HG02623 (cell line): ENCODE measurements at regions not wholly inside any gene's neighbourhood (a gene's known extent, or its start where the extent isn't known, plus 50 kb on each side); places are given as distances from the start of the nearest gene placed in this dataset.
A peak's percentile ranks its signal among the peaks of the same experiment; 100 is the strongest.

Experiments used
- ATAC-seq: cut with Tn5 transposase; IDR thresholded peaks from one replicate; pipeline ENCODE4 v1.9.1; 2021; ENCODE audit warnings: moderate library complexity; ENCODE audit not compliant: unreplicated experiment

DNA sequence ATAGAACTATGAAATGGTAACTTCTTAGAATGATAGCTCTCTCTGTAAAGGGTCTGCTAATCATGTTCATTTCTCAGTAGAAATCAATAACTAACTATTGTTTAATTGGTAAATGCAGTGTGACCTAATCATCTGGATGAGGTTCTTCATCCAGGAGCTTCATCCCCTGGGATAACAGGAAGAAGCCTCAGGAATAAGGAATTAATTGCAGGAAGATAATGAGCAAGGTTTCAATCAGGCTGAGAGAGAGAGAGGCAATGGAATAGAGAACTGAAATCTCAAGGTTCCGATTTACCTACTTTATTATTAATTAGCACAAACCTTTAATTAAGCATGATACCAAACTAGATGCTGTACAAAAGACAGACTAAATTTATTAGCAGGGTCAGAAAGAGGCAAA lies 499.7 kb downstream of the MAT2B start:
- no peak for ATAC-seq

DNA sequence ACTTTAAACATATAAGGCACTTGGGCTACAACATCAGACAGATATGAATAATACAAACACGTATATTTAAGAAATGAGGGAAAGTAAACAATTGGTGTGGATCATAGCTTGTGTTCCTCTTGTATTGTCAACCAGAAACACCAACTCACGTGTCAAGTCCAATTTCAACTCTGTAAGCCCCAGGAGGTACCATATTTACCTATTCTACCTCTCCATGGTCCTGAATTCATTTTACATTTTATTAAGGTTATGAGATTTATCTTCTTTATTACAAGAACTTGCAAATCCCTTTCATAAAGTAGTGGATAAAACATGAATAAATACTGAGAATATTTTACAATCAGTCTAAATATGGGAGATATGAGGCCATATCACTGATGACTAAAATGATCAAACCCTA lies 501.6 kb downstream of the MAT2B start:
- no peak for ATAC-seq

DNA sequence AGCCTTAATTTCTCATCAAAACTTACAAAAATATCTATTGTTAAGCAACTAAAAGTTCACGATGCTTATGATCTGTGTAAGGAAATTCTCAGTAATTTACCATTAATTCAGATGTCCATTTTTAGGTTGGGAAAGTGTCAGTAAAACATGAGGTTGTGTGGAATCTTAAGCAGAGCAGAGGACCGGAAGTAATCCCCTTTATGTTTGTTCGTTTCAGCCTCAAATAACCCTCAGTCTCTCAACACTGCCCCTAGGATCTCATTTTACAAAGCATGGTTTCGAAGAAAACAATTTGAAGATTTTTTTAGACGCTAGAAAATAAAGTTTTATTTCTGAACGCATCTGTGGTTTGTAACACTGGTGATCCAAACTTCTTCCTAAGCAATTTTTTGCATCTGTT lies 504.2 kb downstream of the MAT2B start:
- ATAC-seq = no peak

DNA sequence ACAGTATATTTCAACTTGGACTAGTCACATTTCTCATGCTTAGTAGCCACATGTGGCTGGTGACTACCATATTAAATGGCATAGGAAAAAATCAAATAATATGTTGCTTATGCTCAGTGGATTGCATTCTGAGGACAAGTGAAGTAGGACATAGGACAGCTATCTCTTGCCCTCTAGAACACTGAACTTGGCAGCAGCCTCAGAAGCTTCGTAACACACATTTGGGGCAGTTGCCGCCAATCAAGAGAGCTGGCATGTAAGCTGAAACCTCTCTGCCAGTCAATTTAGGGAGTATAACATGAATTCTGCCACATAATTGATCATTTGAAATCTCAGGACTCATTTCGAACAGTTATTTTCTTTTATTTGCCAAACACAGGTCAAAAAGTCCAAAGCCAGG lies 505.5 kb downstream of the MAT2B start:
- no peak for ATAC-seq

DNA sequence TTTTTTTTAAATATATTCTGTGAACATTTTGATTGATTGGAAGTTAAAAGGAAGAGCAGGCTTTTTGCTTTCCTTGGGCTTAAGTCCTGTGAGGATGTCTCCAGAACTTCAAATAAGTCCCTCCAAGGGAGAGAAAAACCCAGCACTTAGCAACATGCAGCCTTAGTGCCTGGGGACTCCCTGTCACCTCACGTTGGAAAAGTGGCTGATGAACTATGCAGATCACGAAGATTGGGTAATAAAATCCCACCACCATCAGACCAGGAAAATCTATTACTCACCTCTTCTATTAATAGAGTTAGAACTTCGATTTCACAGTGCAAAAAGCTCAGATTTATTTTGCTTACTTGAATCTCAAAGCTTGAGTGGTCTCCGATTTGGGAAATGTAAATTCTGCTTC lies 507.0 kb downstream of the MAT2B start:
- ATAC-seq = no peak

DNA sequence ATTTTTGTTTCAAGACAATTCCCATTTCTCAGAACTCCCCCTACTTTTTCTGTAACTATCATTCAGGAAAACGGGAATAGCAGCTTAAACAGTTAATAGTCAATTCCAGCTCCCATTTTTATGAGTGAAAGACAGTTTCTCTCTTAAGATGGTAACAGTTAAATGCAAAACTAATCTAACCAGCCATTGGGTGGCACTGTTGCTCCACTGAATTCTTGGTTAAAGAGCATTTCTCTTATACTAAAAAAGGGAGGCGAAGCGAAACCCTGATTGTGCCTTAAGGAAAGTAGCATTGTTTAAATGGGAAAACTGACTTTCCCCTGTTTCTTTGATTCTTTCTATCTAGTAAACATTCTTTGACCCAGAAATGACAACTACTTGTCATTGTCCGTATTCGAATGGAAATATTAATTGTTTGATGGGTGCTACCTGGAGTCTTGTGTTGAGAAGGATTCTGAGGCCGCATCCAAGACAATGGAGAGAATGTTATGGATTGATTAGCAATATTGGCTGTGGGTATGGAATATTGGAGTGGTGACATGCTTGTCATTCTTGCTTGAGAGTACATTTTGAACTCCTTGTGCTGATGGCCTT lies 507.8 kb downstream of the MAT2B start:
- ATAC-seq = peak; percentile 84

DNA sequence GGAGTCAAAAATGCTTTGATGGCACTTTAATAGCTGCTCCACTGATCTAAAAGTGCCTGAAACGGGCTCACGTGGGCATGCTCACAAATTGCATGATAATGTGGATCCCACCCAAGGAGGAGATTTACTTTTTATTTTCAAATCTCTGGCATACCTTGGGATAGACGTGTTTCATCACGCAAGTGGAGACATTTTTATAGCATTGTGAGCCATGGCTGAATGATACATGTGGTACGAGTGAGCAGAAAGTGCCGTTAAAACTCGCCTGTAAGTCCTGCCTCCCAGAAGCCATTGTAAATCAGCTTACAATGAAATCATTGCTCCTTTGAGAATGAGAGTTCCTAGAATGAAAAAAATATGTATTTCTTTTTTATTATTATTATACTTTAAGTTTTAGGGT lies 514.7 kb downstream of the MAT2B start:
- no peak for ATAC-seq

DNA sequence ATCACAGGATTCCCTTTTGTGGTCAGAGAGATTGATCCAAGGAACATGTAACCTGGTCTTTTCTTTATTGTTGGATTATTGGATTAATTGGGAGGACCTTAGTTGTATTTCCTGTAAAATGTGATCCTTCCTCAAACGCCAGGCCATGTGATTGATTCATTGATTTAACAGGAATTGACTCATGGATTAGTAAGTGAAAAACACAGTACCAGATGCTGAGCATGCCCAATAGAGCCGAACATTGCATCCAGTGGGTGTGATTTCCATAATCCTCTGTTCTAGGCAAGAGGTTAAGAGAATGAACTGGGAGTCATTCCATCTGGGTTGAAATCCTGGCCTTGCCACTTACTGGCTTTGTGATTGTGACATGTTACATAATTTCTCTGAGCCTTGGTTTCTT lies 522.3 kb downstream of the MAT2B start:
- no peak for ATAC-seq

DNA sequence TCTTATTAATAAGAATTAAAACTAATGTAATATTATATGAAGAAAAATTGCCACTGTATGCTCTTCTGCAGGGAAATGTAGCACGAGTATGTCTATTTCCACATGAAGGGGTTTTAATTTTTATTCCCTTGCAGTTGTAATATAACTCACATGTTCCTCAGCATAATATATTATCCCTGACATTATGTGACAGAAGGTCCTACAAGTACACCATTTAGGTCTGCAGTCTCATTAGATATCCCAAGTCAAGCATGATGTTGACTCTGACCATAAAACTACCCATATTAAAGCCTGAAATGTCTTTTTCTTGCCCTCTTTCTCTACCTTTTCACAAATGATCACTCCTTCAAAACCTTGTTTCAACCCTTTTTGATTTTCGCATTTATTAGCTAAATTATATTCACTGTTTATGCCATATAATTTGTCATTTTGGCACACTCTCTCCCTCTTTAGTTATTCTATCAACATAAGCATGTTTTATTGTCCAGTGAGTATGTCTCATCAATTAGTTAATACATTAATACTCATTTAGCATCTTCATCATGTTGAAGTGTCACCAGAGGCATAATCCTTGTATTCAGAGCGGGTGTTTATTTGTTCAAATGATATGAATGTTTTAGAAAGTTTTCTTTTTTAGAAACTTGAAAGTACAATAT lies 532.8 kb downstream of the MAT2B start:
- no peak for ATAC-seq

DNA sequence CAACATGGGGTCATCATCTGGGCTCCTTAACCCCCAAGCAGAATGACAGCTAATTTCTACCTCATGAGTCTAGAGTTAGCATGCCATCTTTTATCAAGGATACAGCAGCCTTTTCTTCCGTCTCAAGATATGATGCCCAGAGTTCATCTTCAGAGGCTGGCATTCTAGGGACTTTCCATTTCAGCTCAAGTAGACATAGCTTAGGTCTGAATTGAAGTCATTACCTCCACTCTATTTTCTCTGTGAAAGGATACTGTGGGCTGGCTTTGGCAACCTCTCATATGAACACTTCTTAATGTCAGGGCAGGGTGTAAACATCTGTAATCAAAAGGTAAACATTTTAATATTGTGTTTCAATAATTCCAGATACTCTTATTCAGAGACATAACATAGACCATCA lies 535.7 kb downstream of the MAT2B start:
- no peak for ATAC-seq

DNA sequence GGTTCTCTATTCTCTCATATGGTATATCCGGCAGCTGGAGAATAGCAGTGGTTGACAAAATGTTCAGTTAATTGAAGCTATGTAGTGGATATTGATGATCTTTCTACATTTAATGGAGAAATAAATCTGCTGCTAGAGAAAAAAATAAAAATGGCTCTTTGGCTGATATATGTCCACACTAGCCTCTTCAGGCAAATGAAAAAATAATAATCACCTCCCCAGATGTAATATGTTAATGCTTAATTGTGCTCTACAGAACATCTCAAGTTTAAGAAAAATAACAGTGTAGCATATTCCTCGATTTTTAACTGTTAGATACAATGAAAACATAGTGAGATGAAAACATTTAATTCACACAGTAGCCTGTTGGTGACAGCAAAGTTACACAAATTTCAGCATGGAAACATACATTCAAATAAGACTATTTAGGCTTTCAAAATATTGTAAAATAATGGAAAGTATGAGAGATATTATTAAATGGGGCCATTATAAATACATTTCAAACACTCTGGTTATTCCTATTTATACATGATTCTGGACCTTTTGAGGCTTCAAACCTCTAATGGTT lies 543.0 kb downstream of the MAT2B start:
- ATAC-seq = no peak

DNA sequence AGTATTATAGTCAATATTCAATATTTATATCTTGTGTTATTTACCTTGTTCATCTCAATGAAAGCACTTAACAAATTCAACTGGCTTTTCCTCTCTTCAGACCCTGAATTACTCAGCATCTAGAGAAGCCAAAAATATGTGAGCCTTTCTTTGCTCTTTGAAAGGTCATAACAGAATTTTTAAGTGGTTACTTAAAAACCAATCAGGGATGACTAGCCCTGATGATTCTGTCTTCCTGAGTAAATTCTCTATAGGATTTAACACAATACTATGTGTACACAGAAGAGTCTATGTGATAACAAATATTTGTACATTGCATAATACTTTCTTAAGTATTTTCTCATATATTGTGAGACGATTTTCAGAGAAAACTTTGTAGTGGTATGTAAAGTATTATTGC lies 546.3 kb downstream of the MAT2B start:
- no peak for ATAC-seq

DNA sequence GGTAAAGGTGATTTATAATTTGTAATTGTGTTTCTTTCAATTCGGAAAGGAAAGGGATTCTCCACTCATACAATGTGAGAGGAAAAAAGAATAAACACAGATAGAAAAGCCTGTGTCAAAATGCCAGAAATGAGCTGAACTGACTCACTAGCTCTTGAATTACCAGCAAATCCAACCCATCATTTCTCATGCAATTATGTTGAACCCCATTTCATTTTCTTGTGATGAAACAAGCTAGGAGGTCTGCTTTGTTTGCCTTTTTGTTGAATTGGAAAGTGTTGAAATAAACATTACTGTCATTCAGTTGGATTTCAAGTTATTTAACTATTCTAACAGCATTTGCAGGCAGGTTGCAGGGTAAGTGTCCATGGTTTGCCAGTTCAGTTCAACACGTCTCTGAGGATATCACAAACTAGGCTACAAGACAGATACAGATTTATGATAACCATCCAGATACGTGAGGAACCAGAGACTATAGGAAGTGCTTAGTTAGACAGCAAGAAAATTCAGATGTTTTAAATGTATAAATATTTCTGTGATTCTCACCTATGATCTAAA lies 547.2 kb downstream of the MAT2B start:
- no peak for ATAC-seq

DNA sequence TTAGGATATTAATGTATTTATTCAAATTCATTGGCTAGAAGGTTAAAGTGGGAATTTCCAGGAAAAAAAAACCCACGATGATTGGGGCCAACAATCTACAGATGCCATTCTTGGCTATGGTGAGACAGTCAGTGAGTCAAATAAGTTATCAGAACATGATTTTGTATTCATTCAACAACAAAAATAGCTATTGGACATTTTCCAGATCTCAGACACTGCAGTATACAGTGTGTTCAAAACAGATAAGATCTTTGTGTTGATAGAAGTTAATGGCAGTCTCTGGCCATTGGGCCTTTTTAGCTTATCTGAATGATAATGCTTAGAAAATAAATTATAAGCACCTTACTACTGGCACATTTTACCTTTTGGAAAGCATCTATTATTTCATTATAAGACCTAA lies 547.7 kb downstream of the MAT2B start:
- ATAC-seq = no peak

DNA sequence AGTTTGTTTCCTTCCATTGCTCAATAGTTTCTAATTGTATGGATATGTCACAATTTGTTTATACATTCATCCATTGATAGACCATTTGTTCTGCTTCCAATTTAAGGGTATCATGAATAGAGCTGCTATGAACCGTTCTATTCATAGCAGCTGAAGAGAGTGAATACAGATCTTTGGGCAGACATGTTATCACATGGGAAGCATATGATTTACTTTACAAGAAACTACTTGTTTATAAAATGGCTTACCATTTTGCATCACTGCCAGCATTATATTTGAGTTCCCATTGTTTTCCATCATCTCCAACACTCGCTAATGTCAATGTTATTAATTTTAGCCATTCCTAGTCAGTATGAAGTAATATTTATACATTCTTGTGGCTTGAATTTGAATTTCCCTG lies 549.0 kb downstream of the MAT2B start:
- no peak for ATAC-seq

DNA sequence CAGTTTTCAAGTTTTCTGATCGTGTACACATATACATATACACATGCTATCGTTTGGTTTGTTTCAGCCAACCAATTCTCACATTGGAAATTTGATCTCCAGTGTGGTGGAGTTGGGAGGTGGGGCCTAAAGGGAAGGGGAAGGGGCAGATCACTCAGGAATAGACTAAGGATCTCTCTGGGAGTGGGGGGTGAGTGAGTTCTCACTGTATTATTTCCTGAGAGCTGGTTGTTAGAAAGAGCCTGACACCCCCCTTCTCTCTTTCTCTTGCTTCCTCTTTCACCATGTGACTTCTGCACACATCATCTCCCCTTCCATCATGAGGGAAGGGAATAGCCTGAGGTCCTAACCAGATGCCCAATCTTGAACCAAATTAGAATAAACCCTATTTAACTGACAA lies 551.7 kb downstream of the MAT2B start:
- no peak for ATAC-seq

DNA sequence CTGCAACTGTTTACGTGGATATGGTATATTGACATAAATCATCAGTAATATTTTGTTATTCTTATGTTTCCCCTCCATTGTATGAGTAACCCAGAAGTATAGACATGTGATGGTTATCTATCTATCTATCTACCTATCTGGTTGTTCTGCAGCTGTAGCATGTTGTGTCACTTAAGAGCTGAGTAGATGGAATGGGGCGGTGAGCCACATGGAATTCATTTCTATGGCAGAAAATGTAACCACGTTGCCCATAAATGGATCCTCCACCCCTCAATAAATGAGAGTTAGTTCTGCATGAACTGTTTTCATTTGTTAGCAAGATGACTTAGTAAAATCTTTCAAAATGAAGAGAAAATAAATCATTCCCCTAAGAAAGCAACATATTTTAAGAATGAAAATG lies 553.2 kb downstream of the MAT2B start:
- no peak for ATAC-seq

DNA sequence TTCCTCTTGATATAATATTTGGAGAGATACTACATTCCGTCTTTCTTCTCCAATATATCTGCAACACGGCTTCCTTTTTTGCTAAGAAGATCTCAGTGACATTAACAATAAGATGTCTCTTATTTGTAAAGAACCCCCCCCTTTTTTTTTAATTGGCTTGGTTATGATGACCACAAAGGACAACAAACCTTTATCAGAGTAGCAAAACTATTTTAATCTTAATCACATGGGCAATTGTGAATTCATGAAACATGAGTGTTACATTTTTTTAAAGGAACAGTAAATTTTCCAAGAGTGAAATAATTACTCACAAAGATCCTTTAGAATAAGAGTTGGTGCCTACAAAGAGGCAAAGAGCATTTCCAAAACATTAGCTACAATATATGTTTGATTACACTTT lies 554.1 kb downstream of the MAT2B start:
- no peak for ATAC-seq

DNA sequence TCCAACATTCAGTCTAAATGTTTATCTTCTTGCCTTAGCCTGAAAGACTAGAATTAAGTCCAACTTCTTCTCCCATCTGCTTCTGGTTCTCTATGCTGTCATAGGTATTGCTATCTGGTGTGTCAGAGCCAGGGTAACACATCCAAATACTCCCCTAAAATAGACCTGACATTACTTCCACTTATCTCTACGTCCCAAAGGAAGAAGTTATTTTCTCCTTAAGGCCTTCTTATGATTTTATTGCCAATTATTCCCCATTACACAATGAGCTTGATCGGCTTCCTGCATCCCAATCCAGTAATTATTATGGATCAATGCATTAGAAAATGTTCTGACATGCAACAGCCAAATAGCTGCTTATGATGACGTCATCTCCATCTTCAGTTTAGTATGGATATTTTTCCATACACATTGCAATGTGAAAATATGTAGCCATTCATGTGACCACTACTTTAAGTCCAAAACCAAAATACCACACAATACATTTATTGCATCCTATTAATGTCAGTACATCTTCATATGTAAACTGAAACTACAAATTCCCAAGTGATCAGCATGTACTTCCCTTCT lies 555.5 kb downstream of the MAT2B start:
- ATAC-seq = no peak

DNA sequence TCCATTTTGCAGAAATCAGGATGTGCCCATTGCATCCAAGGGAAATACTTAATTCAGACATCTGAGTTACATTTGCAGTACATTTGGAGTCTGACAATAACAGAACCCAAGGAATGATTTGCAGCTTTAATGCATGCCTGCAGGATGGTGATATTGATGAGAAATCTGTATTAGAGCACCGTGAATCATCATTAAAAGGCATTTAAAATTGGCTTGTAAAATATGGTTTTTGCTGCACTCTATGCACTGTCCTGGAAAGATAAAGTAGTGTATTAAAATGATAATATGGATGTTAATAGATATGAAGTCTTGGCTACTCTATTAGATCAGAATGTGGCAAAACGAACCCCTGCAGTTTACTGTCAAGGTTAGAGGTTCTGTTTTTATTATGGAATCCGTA lies 556.9 kb downstream of the MAT2B start:
- no peak for ATAC-seq

DNA sequence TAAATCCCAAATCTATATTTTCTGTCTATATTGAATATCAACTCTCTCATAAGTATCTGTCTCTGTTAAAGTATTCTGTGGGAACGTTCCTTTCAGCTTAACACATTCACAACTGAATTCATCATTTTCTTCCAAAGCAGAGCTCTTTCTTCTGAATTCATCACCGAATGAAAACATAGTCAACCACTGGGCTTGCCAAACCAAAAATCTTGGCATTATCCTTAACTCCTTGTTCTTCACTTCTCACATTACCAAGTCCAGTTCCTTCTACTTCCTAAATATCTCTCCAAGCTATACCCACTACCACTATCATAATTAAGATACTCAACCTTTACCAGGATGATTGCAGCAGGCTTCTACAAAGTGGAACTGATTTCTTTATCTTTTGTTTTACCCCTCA lies 559.8 kb downstream of the MAT2B start:
- no peak for ATAC-seq

DNA sequence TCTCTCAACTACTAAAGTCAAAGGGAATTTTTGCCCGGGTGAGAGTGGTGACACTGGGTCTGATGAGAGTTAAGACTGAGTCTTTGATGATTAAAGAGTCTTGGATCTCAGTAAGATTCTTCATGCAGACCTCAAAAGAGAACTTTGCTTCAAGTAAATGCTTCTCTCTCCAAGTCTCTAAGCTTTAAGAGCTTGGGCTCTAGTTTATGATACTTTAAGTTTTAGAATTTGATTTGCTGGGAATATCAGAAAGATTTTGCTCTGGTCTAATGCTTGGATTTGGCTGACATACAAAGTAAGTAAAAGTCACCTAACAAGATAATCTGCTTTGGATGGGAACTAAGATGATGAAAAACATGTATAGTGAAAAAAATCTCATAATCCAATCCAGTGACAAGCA lies 566.3 kb downstream of the MAT2B start:
- ATAC-seq = no peak
